NCI-H2029 (cell line): ENCODE measurements at regions not wholly inside any gene's neighbourhood (a gene's known extent, or its start where the extent isn't known, plus 50 kb on each side); places are given as distances from the start of the nearest gene placed in this dataset.
"Not testable (repeated sequence)": the region's sequence is repeated elsewhere in the genome, so short reads cannot be mapped to it uniquely, and the experiment has no call there.

ENCODE experiments used
- DNase-seq: peaks from one replicate; lab custom pipeline; 2025; lab: John Stamatoyannopoulos, UW

- DNase-seq = peak; percentile 81
Measured at GRCh38 chr7:65251851-65252620, 121.6 kb upstream of the ZNF92 start.

DNA sequence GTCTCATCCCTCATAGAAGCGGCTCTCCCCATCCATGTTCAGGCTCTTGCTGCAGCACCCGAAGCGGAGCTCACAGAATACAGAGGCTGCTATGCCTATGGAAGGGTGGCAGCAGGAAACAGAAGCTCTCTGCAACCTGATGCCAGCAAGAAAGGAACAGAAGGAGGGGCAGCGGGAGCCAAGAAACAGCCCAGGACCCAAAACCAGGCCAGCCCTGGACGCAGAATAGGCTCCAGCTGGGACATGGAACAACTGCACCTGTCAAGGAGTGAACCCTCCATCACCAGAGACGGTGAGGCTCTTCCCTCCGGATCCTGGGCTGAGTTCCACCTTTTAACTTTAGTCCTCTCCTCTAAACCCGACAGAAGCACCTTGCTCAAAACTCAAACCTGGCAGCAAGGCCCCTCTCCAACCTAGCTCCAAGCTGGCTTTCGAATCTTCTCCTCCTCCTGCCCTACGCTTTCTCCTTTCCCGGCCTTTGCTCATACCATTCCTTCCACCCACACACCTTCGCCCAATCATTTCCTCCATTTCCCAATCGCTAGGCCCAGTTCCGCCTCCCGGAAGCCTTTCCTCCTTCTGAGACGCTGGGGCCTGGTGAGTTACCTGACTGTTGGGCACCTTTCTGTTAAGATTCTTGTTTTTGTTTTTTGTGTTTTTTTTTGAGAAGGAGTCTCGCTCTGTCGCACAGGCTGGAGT lies 122.8 kb upstream of the ZNF92 start:
- DNase-seq = no peak

DNA sequence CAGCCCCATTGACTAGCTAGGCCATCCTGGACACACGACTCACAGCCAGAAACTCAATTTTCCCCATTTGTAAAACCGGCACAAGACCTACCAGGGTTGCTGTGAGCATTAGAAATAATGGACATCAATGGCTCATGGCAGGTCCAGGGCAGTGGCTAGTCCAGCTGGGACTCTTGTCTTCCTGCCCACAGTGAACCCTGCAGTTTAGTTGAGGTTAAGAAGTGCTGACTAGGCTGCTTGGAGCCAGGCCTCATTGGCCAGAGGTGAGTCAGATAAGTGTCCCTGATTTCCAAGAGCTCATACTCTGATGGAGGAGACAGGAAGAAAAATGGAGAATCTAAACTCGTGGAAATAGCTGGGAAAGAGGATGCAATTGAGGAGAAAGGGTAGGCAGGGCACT lies 123.4 kb upstream of the ZNF92 start:
- no peak for DNase-seq

DNA sequence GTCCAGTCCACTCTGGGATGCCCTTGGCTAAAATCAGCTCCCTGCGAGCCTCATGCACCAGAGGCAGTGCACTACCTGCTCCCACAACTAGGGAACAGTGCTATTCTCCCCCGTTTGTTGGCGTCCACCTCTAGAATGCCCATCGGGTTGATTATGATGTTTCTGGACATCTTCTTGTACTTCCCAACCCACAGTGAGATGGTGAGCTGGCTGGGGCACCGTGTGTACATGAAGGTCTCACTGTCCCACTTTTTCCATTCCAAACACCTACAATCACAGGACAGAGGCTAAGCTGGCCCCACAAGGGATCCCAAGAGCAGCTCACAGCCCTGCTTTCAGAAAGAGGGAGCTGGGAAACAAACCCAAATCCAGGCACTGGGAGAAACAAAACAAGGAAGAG lies 126.2 kb upstream of the ZNF92 start:
- DNase-seq = no peak

DNA sequence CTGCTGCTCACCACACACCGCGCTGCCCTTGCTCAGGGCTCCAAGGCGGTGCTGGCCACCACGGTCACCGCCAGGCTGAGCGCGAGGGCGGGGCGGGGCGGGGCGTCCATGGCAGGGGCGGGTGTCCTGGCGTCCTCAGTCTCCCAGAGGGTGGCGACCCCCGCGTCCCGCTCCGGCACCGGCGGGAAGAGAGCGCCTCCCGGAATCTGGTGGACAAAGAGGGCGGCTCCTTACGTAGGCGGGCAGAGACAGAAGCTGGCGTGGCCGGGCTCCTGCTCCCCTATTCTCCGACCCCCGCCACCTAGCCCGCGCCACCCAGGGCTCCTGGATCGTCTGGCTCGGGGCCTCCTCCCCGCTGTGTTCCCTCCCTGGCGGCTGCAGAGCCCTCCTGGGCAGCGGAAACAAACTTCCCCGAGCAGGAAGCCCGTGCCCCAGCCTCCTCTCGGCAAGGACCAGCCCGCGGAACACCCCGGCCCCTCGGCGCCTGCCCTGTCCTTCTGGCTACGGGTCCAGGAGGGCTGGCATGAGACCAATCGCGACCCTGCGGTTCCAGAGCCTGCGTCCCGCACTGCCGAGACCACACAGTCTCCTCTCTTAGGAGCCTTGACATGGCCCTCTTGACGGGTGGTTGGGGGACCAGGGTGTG lies 133.8 kb upstream of the ZNF92 start:
- DNase-seq = no peak

- DNase-seq = no peak
Measured at GRCh38 chr7:65239324-65239706, 134.3 kb upstream of the ZNF92 start.

GRCh38 chr7:65238785-65239184 lies 134.9 kb upstream of the ZNF92 start:
- DNase-seq = no peak

DNA sequence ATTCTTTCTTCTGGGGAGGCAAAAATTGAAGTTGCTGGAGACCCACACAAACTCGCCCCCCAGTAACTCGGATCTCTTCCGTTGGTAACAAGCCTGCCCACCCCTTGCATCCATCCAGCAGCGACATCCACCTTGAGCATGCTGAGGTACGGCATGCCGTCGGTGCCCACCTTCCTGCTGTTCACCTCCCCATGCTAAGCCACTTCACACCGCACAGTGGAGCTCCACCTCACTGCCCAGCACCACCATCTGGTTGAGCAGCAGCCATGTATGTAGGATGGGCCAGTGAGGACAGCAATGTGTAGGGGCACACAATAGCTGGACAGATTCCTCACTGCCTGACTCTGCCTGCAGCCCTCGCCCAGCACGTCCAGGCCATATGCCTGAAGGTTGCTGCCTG lies 138.1 kb upstream of the ZNF92 start:
- no peak for DNase-seq

DNA sequence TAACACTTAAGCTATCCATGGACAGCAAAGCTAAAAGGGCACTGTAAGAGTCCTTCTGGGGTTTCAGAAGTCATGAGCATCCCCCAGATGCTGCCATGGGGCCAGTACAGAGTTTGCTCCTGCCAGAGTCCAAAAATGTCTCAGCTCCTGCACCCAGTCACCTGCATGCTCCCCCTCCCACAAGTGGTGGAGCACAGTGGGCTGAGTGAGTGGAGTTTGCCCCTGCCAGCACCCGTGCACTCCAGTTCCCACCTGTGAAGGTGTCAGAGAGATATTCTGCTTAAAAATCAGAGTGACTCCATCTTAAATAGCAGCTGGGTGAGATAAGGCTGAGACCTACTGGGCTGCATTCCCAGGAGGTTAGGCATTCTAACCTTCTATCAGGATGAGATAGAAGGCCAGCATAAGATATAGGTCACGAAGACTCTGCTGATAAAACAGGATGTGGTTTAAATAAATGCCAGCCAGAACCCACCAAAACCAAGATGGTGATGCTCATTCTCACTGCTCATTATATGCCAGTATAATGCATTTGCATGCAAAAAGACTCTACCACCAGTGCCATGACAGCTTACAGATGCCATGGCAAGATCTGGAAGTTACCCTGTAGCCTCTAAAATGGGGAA lies 140.1 kb upstream of the ZNF92 start:
- no peak for DNase-seq

- no peak for DNase-seq
Measured at GRCh38 chr7:65230231-65230630, 143.4 kb upstream of the ZNF92 start.

DNA sequence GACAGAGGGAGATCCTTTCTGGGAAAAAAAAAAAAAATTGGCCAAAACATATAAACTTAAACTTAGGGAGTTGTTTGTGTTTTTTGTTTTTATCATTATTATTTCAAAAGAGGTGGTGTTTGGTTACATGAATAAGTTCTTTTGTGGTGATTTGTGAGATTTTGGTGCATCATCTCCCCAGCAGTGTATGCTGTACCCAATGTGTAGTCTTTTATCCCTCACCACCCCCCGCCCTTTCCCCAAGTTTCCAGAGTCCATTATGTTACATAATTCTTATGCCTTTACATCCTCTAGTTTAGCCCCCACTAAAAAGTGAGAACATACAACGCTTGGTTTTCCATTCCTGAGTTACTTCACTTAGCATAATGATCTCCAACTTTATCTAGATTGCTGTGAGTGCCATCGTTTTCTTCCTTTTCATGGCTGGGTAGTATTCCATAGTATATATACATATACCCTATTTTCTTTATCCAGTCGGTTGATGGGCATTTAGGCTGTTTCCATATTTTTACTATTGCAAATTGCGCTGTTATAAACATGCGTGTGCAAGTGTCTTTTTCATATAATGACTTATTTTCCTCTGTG lies 148.1 kb upstream of the ZNF92 start:
- DNase-seq = no peak

GRCh38 chr7:65222655-65223054 lies 151.0 kb upstream of the ZNF92 start:
- no peak for DNase-seq

GRCh38 chr7:65221683-65222082 lies 152.0 kb upstream of the ZNF92 start:
- DNase-seq = no peak

DNA sequence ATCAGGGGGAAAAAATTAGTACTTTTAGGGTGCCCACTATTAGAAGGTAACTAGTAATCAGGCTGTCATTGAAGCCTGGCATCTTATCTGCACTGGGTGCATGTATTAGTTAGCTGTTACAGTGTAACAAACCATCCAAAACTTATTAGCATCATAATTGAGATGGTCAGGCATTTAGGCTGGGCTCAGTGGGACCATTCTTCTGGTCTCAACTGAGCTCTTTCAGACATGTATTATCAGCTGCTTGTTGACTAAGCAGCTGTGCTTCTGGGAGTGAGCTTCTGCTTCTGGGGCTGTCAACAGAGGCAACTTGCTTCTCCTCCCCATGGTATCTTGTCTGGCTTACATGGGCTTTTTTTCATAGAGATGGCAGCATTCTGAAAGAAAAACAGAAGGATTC lies 154.0 kb upstream of the ZNF92 start:
- DNase-seq = no peak

DNA sequence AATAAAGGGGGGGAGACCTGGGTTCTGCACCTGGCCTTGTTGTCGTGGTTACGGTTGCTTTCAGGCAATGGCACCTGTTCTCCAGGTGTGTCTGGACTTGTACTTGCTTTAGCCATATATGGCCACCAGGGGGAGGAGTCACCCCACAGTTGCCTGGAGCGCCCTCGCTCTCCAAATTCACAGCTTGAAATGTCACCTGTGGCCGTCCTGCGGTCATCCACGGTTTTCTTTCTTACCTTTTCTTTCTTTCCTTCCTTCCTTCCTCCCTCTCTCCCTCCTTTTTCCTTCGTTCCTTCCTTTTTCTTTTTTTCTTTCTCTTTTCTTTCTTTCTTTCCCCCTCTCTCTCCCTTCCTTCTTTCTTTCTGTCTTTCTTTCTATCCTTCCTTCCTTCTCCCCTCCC lies 157.2 kb upstream of the ZNF92 start:
- peak; percentile 87 for DNase-seq

GRCh38 chr7:65213260-65213659 lies 160.4 kb upstream of the ZNF92 start:
- DNase-seq = peak; percentile 46

DNA sequence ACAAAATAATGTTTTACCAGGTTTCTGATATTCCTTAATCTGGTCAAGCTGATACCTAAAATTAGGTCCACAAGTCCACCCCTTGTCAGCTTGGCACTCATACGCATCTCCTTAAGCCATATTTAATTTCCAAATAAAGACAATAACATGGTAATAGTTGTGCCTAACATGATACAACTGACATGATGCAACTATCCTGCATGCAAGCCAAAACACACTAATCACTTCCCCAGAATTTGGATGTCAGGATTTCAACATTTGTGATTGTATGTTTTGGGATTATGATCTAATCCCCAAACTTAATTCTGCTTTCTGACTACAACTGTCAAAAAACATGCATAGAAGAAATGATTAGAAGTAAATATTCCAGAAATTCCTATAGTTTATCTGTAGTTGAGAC lies 174.4 kb upstream of the ZNF92 start:
- not testable (repeated sequence) for DNase-seq

- DNase-seq = not testable (repeated sequence)
Measured at GRCh38 chr7:65193334-65194058, 180.2 kb upstream of the ZNF92 start.

GRCh38 chr7:65177041-65177440 lies 170.6 kb upstream of the ERV3-1 start:
- DNase-seq = not testable (repeated sequence)

GRCh38 chr7:65150105-65150504 lies 143.6 kb upstream of the ERV3-1 start:
- not testable (repeated sequence) for DNase-seq

GRCh38 chr7:65146118-65146914 lies 139.8 kb upstream of the ERV3-1 start:
- DNase-seq = not testable (repeated sequence)
